ENCODE measurements at regions not wholly inside any gene's neighbourhood (a gene's known extent, or its start where the extent isn't known, plus 50 kb on each side); places are given as distances from the start of the nearest gene placed in this dataset.

DNA sequence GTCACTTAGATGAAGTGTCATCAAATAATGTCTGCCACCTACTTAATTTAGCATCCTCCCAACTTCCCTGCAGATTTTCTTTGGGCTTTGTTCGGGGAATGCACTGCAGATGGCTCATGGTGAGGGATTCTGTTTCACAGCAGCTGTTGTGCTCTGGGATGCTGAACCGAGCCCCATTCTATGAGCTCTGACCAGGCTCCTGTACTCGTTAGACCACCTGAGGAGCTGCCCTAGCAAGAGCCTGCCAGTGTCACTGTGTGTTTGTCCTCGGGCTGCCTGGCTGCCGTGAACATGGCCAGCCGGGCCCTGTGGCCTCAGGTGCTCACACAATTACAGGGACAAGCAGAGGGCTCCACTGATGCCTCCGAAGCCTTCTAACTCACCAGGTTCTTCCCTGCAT lies 238.8 kb upstream of the ECI2 start:
- 48% methylated on average over 7 of the region's 7 CpGs for WGBS (ENCODE audit: insufficient coverage)
- Histone ChIP-seq H3K36me3 (ENCODE audit: control insufficient read depth, insufficient read depth, low read length) (no peaks in the 10 kb centered on the region), H3K4me1 (ENCODE audit: control insufficient read depth, insufficient read depth, low read length) (no peaks in the 10 kb centered on the region), H3K27me3 (ENCODE audit: control insufficient read depth, insufficient read depth, low read length) (no peaks in the 10 kb centered on the region), H3K27ac (ENCODE audit: low read depth, low read length) (no peak overlapping the region), H3K9me3 (ENCODE audit: control insufficient read depth, insufficient read depth, low read length) (no peaks in the 10 kb centered on the region), H3K4me3 (ENCODE audit: low read depth, low read length) (no peak overlapping the region)
- no peak for DNase-seq (ENCODE audit: low read depth in 4 of 6, low spot score in 6 of 6)

DNA sequence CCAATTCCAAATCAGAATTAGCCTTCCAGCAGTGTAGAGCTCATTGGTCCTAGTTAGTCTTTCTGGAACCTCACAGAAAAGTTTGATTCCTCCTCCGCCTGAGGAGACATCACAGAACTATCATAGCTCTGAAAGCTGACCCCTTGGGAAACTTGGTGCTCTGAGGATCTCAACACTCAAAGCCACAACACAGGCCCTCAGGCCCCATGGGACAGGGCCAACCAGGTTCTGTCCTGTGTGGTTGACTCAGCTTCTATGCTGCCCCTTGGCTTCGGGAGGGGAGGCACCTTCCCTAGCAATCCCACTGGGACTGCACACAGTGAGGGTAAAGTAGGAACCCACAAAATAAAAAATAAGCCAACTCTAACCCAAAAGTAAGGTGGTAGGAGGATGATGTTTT lies 237.5 kb upstream of the ECI2 start:
- DNase-seq (ENCODE audit: low read depth in 4 of 6, low spot score in 6 of 6), result no peak
- H3K9me3 ChIP-seq (ENCODE audit: control insufficient read depth, insufficient read depth, low read length), result no peaks in the 10 kb centered on the region
- 92% methylated on average over 1 of the region's 2 CpGs for WGBS (ENCODE audit: insufficient coverage)
- H3K27me3 ChIP-seq (ENCODE audit: control insufficient read depth, insufficient read depth, low read length), result no peaks in the 10 kb centered on the region
- H3K36me3 ChIP-seq (ENCODE audit: control insufficient read depth, insufficient read depth, low read length), result no peaks in the 10 kb centered on the region
- H3K4me3 ChIP-seq (ENCODE audit: low read depth, low read length), result no peak overlapping the region
- no peak overlapping the region for H3K27ac ChIP-seq (ENCODE audit: low read depth, low read length)
- no peaks in the 10 kb centered on the region for H3K4me1 ChIP-seq (ENCODE audit: control insufficient read depth, insufficient read depth, low read length)

DNA sequence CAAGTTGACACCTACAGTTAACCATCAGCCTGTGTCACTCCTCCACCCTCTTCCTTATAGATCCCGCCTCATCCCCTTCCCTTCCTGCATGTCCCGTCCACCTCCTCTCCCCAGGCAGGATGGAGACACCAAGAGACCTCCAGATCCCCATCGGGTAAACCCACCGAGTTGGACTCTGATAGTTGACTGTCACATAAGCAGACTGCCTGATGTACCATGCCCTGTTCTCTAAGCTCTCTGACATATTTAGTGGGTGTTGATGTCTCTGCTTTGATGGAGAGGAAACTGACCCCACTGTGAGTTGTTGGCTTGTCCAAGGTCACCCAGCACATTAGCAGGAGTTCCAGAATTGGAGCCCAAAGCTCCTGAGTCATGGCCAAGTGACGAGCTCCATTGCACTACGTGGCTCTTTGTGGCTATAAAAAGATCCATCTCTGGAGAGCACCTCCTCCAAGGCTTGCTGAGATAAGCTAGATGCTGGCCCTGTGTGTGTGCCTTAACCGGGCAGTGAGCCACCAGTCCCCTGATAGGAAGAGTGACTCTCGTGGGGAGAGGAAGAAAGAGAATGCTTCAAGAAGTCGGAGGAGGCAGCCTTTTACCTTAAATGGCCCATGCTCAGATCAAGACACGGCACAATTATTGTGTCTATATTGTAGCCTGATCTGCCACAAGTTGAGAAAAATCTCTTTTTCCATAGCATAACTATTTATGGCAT lies 236.0 kb upstream of the ECI2 start:
- no peaks in the 10 kb centered on the region for H3K27me3 ChIP-seq (ENCODE audit: control insufficient read depth, insufficient read depth, low read length)
- no peaks in the 10 kb centered on the region for H3K9me3 ChIP-seq (ENCODE audit: control insufficient read depth, insufficient read depth, low read length)
- H3K4me3 ChIP-seq (ENCODE audit: low read depth, low read length), result no peak overlapping the region
- no peak overlapping the region for H3K27ac ChIP-seq (ENCODE audit: low read depth, low read length)
- no peaks in the 10 kb centered on the region for H3K36me3 ChIP-seq (ENCODE audit: control insufficient read depth, insufficient read depth, low read length)
- peaks cover 9% of the 10 kb centered on the region for H3K4me1 ChIP-seq (ENCODE audit: control insufficient read depth, insufficient read depth, low read length)
- DNase-seq (ENCODE audit: low read depth in 4 of 6, low spot score in 6 of 6), result no peak
- 73% methylated on average over 7 of the region's 10 CpGs for WGBS (ENCODE audit: insufficient coverage)

DNA sequence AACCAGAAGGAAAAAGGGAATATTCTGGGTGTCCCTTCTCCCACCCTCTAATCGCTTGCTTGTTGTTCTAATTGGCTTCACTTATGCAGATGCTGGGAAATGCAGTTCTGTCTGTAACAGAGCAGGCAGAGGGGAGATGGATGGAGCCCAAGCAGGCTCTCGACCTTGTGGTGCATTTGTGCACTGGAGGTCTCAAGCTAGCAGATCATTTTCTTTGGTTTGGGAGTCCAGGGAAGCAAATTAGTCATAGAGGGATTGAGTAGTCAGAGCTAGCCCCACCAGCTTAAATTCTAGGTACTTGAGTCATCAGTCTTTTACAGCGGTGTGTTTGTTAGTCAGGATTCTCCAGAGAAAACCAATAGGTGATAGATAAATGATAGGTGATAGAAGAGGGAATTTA lies 234.7 kb upstream of the ECI2 start:
- no peaks in the 10 kb centered on the region for H3K27me3 ChIP-seq (ENCODE audit: control insufficient read depth, insufficient read depth, low read length)
- no peak overlapping the region for H3K4me3 ChIP-seq (ENCODE audit: low read depth, low read length)
- H3K9me3 ChIP-seq (ENCODE audit: control insufficient read depth, insufficient read depth, low read length), result no peaks in the 10 kb centered on the region
- DNase-seq (ENCODE audit: low read depth in 4 of 6, low spot score in 6 of 6), result no peak
- 90% methylated on average over 2 of the region's 3 CpGs for WGBS (ENCODE audit: insufficient coverage)
- H3K36me3 ChIP-seq (ENCODE audit: control insufficient read depth, insufficient read depth, low read length), result no peaks in the 10 kb centered on the region
- H3K4me1 ChIP-seq (ENCODE audit: control insufficient read depth, insufficient read depth, low read length), result peaks cover 9% of the 10 kb centered on the region
- no peak overlapping the region for H3K27ac ChIP-seq (ENCODE audit: low read depth, low read length)

DNA sequence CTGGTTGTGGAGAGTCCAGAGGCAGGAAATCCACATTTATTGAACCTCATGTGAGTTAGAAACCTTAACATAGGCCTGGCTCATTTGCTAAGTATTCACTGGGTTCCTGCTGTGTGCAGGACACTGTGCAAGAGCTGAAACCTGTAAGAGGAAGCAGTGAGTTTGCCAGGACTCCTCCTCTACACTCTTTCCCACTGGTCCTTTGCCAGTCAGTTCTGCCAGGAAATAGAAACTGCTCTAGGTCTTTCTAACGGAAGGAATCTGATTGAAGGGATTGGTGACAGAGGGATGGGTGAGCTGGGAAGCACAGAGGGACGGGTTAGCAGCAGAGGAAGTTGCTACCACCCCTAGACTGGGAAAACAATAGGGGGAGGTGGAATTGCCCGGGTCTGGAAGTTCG lies 234.2 kb upstream of the ECI2 start:
- 63% methylated on average over 1 of the region's 4 CpGs for WGBS (ENCODE audit: insufficient coverage)

DNA sequence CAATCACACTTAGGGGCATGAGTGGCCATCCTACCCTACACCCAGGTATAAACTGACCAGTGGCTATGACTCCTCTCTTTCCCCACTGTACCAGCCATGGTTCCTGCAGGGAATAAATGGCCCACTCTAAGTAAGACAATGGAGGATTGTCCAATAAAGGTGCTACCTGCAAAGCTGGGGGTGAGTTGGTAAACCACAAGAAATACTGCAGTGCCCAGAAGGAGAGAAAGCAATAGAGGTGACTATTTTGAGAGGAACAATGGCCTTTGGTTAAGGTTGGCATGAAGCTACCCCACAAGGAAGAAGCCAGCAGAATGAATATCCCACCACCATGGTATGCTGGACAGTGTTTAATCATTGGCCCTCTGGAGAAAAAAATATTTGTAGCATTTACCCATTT lies 233.3 kb upstream of the ECI2 start:
- DNase-seq (ENCODE audit: low read depth in 4 of 6, low spot score in 6 of 6), result no peak
- Histone ChIP-seq H3K27ac (ENCODE audit: low read depth, low read length) (no peak overlapping the region), H3K9me3 (ENCODE audit: control insufficient read depth, insufficient read depth, low read length) (no peaks in the 10 kb centered on the region), H3K4me3 (ENCODE audit: low read depth, low read length) (no peak overlapping the region), H3K27me3 (ENCODE audit: control insufficient read depth, insufficient read depth, low read length) (no peaks in the 10 kb centered on the region), H3K4me1 (ENCODE audit: control insufficient read depth, insufficient read depth, low read length) (peaks cover 9% of the 10 kb centered on the region), H3K36me3 (ENCODE audit: control insufficient read depth, insufficient read depth, low read length) (no peaks in the 10 kb centered on the region)

More for the DNA sequence above, 234.2 kb upstream of the ECI2 start:
- peak in 1 of 6 donors; percentile 39 for DNase-seq (ENCODE audit: low read depth in 4 of 6, low spot score in 6 of 6)
- no peak overlapping the region for H3K27ac ChIP-seq (ENCODE audit: low read depth, low read length)
- no peaks in the 10 kb centered on the region for H3K9me3 ChIP-seq (ENCODE audit: control insufficient read depth, insufficient read depth, low read length)
- H3K4me3 ChIP-seq (ENCODE audit: low read depth, low read length), result no peak overlapping the region
- H3K27me3 ChIP-seq (ENCODE audit: control insufficient read depth, insufficient read depth, low read length), result no peaks in the 10 kb centered on the region
- H3K4me1 ChIP-seq (ENCODE audit: control insufficient read depth, insufficient read depth, low read length), result peaks cover 9% of the 10 kb centered on the region
- no peaks in the 10 kb centered on the region for H3K36me3 ChIP-seq (ENCODE audit: control insufficient read depth, insufficient read depth, low read length)

DNA sequence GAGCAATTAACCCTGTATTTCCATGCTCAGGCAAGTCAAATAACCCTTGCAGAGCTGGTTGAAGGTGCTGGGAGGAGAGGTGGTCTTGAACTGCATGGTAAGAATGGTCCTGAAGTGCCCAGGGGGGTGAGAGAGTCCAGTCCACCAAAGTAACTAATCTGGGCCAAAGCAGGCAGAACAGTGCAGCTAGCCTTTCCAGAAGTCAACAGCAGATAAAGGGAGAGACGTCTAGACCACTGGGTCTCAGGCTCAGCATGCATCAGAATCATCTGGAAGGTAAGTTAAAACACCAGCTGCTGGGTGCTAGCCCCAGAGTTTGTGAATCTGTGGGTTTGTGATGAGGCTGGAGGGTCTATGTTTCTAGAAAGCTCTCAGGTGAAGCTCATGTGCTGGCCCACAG lies 232.3 kb upstream of the ECI2 start:
- Histone ChIP-seq H3K36me3 (ENCODE audit: control insufficient read depth, insufficient read depth, low read length) (no peaks in the 10 kb centered on the region), H3K27ac (ENCODE audit: low read depth, low read length) (no peak overlapping the region), H3K4me3 (ENCODE audit: low read depth, low read length) (no peak overlapping the region), H3K9me3 (ENCODE audit: control insufficient read depth, insufficient read depth, low read length) (no peaks in the 10 kb centered on the region), H3K4me1 (ENCODE audit: control insufficient read depth, insufficient read depth, low read length) (peaks cover 9% of the 10 kb centered on the region), H3K27me3 (ENCODE audit: control insufficient read depth, insufficient read depth, low read length) (no peaks in the 10 kb centered on the region)
- 91% methylated on average over 1 of the region's 1 CpG for WGBS (ENCODE audit: insufficient coverage)
- no peak for DNase-seq (ENCODE audit: low read depth in 4 of 6, low spot score in 6 of 6)

DNA sequence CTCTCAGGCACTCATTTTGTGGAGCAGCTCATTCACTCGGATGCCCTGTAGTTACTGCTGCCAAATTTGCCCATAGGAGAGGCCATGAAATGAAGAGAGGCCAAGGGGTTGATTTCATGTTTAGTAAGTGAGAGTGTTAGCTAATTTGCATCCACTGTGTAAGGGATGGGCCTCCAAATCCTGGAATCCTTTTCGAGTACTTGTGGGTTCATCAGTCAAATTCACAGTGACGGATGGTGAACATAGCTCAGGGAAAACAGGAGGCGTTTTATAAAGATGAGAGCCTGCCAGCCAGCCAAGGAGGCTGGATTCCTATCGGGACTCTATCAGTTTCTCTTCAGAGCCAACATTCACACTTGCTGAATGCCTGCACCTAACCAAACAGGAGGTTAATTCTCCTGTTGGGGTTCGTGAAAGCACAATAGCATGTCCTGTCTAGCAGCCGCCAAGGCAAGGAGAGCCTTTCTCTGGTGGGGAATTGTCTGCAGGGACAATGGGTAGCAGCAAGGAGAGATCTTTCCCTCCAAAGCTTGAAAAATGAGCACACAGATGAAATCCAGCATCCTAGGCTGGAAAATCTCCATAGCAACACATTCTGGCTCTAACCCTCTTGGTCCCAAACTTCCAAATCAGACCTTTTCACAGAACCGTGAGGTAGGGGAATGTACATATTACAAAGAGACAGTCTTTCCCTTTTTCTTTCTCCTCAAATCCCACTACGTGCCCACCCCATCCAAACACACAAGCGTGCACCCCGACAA lies 231.4 kb upstream of the ECI2 start:
- Histone ChIP-seq H3K9me3 (ENCODE audit: control insufficient read depth, insufficient read depth, low read length) (no peaks in the 10 kb centered on the region), H3K36me3 (ENCODE audit: control insufficient read depth, insufficient read depth, low read length) (no peaks in the 10 kb centered on the region), H3K4me3 (ENCODE audit: low read depth, low read length) (no peak overlapping the region), H3K27ac (ENCODE audit: low read depth, low read length) (no peak overlapping the region), H3K27me3 (ENCODE audit: control insufficient read depth, insufficient read depth, low read length) (no peaks in the 10 kb centered on the region), H3K4me1 (ENCODE audit: control insufficient read depth, insufficient read depth, low read length) (peaks cover 9% of the 10 kb centered on the region)
- peak in 2 of 6 donors; percentile 52 to 78 for DNase-seq (ENCODE audit: low read depth in 4 of 6, low spot score in 6 of 6)
- WGBS (ENCODE audit: insufficient coverage), result 31% methylated on average over 10 of the region's 11 CpGs

DNA sequence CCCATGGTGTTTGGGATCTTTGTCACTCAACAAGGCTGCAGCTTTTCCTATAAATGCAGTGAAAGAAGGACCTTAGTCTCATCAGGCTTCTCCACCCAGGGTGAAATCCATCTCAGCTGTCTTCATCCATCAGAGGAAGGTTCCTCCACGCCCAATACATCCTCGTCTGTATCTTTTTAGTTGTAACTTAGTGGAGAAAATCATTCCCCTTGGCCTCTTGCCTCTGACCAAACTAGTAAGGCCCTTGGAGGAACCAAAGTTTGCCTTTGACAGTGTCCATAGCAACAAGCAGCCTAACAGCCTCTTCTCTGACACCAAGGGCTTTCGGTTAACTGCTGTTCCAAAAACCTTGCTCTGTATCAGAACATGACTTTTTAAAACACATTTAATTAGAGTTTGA lies 230.3 kb upstream of the ECI2 start:
- Histone ChIP-seq H3K27me3 (ENCODE audit: control insufficient read depth, insufficient read depth, low read length) (no peaks in the 10 kb centered on the region), H3K9me3 (ENCODE audit: control insufficient read depth, insufficient read depth, low read length) (no peaks in the 10 kb centered on the region), H3K36me3 (ENCODE audit: control insufficient read depth, insufficient read depth, low read length) (no peaks in the 10 kb centered on the region), H3K27ac (ENCODE audit: low read depth, low read length) (no peak overlapping the region), H3K4me3 (ENCODE audit: low read depth, low read length) (no peak overlapping the region), H3K4me1 (ENCODE audit: control insufficient read depth, insufficient read depth, low read length) (peaks cover 9% of the 10 kb centered on the region)
- no CpG with 5 or more reads among the region's 3 CpGs for WGBS (ENCODE audit: insufficient coverage)
- peak in 1 of 6 donors; percentile 43 for DNase-seq (ENCODE audit: low read depth in 4 of 6, low spot score in 6 of 6)

DNA sequence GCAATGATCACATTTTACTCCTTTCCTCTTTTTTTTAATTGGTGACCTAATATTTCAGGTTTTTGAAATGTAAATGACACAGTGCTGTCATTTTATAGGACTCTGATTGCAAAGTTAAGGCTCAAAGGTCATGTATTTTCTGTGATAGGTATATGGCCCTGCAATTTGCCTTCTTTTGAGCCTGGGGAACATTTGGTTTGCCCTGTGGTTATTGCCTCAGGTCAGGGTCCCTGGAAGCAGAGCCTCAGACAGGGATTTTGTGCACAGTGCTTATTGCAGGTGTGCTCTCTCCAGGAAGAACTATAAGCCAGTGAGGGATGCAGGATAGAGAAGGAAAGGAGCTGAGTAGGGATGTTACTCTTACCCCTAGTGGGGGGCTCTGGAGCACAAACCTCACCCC lies 229.3 kb upstream of the ECI2 start:
- H3K4me1 ChIP-seq (ENCODE audit: control insufficient read depth, insufficient read depth, low read length), result peaks cover 9% of the 10 kb centered on the region
- H3K27me3 ChIP-seq (ENCODE audit: control insufficient read depth, insufficient read depth, low read length), result no peaks in the 10 kb centered on the region
- no peak overlapping the region for H3K27ac ChIP-seq (ENCODE audit: low read depth, low read length)
- no peak for DNase-seq (ENCODE audit: low read depth in 4 of 6, low spot score in 6 of 6)
- H3K9me3 ChIP-seq (ENCODE audit: control insufficient read depth, insufficient read depth, low read length), result no peaks in the 10 kb centered on the region
- no peak overlapping the region for H3K4me3 ChIP-seq (ENCODE audit: low read depth, low read length)
- H3K36me3 ChIP-seq (ENCODE audit: control insufficient read depth, insufficient read depth, low read length), result no peaks in the 10 kb centered on the region

Measured in spinal cord (tissue), 9 donors.